ENCODE measurements at regions not wholly inside any gene's neighbourhood (a gene's known extent, or its start where the extent isn't known, plus 50 kb on each side); places are given as distances from the start of the nearest gene placed in this dataset.

- no peak for DNase-seq (ENCODE audit: low spot score)
- TF ChIP-seq CTCF (IDR thresholded peaks at IDR 0.05; ENCODE audit: extremely low read depth, missing control alignments): no peak
Observed at GRCh38 chr9:80635065-80635464, 1054.3 kb downstream of the TLE1 start.

GRCh38 chr9:80632041-80632440 lies 1057.3 kb downstream of the TLE1 start:
- DNase-seq (ENCODE audit: low spot score): no peak
- no peak for TF ChIP-seq CTCF (IDR thresholded peaks at IDR 0.05; ENCODE audit: extremely low read depth, missing control alignments)

GRCh38 chr9:80622508-80622907 lies 1050.7 kb downstream of the TLE4 start:
- no peak for TF ChIP-seq CTCF (IDR thresholded peaks at IDR 0.05; ENCODE audit: extremely low read depth, missing control alignments)
- DNase-seq (ENCODE audit: low spot score): no peak

- DNase-seq (ENCODE audit: low spot score): no peak
- no peak for TF ChIP-seq CTCF (IDR thresholded peaks at IDR 0.05; ENCODE audit: extremely low read depth, missing control alignments)
Observed at GRCh38 chr9:80619356-80619755, 1047.6 kb downstream of the TLE4 start.

- TF ChIP-seq CTCF (IDR thresholded peaks at IDR 0.05; ENCODE audit: extremely low read depth, missing control alignments): no peak
- DNase-seq (ENCODE audit: low spot score): no peak
Observed at GRCh38 chr9:80615964-80616363, 1044.2 kb downstream of the TLE4 start.

GRCh38 chr9:80605793-80606192 lies 1034.0 kb downstream of the TLE4 start:
- no peak for TF ChIP-seq CTCF (IDR thresholded peaks at IDR 0.05; ENCODE audit: extremely low read depth, missing control alignments)
- no peak for DNase-seq (ENCODE audit: low spot score)

- no peak for TF ChIP-seq CTCF (IDR thresholded peaks at IDR 0.05; ENCODE audit: extremely low read depth, missing control alignments)
- DNase-seq (ENCODE audit: low spot score): no peak
Observed at GRCh38 chr9:80605129-80605528, 1033.4 kb downstream of the TLE4 start.
